CD8-positive, alpha-beta memory T cell (primary cell): ENCODE measurements at regions not wholly inside any gene's neighbourhood (a gene's known extent, or its start where the extent isn't known, plus 50 kb on each side); places are given as distances from the start of the nearest gene placed in this dataset.

ENCODE experiments used
- CTCF ChIA-PET: fragments of 350-600 bp; sonication (Branson Sonifier 250); formaldehyde crosslinking; loops from one replicate; lab custom pipeline; 2021; ENCODE audit warnings: antibody characterized with exemption; lab: Charles Lee
- POLR2A ChIA-PET: fragments of 350-600 bp; sonication (Branson Sonifier 250); formaldehyde crosslinking; loops from one replicate; lab custom pipeline; 2021; ENCODE audit warnings: antibody characterized with exemption; lab: Charles Lee
- DNase-seq, 5 donors: peaks; one replicate each; pipeline versions ENCODE4 v3.0.0 to v3.0.0-alpha.2; 2020 to 2022; ENCODE audit warnings: mixed read lengths in 1 of 5
- H3K27ac ChIP-seq: one replicate; pipeline ENCODE4 v1.7.0; 2013; ENCODE audit warnings: low read depth, mild to moderate bottlenecking, low read length, moderate library complexity
- H3K27me3 ChIP-seq: 2 replicates; pipeline ENCODE4 v1.7.0; 2013; ENCODE audit warnings: low read length, mild to moderate bottlenecking; ENCODE audit not compliant: insufficient read depth, poor library complexity, severe bottlenecking
- H3K36me3 ChIP-seq: 2 replicates; pipeline ENCODE4 v1.7.0; 2013; ENCODE audit warnings: mild to moderate bottlenecking, low read length, moderate library complexity; ENCODE audit not compliant: insufficient read depth
- H3K4me1 ChIP-seq: 2 replicates; pipeline ENCODE4 v1.7.0; 2013; ENCODE audit warnings: mild to moderate bottlenecking, low read length, moderate library complexity; ENCODE audit not compliant: insufficient read depth
- H3K4me3 ChIP-seq: 2 replicates; pipeline ENCODE4 v1.7.0; 2013; ENCODE audit warnings: mild to moderate bottlenecking, low read length
- H3K9me3 ChIP-seq: 2 replicates; pipeline ENCODE4 v1.7.0; 2013; ENCODE audit warnings: mild to moderate bottlenecking, low read length
- H3K27ac Mint-ChIP-seq, 8 donors: one replicate each; pipeline ENCODE4 v1.8.0; 2020 to 2021; ENCODE audit warnings: mixed read lengths in 8 of 8, mild to moderate bottlenecking in 6 of 8, inconsistent platforms in 3 of 8, moderate library complexity in 3 of 8
- H3K27me3 Mint-ChIP-seq, 2 donors: one replicate each; pipeline ENCODE4 v1.8.0; 2020 to 2021; ENCODE audit warnings: mixed read lengths in 2 of 2, mild to moderate bottlenecking in 1 of 2, moderate library complexity in 1 of 2
- H3K36me3 Mint-ChIP-seq, 3 donors: one replicate each; pipeline ENCODE4 v1.8.0; 2020 to 2021; ENCODE audit warnings: mixed read lengths in 3 of 3, inconsistent platforms in 1 of 3, mild to moderate bottlenecking in 1 of 3
- H3K4me1 Mint-ChIP-seq, 3 donors: one replicate each; pipeline ENCODE4 v1.8.0; 2020 to 2021; ENCODE audit warnings: mixed read lengths in 3 of 3, inconsistent platforms in 1 of 3, mild to moderate bottlenecking in 1 of 3
- H3K4me3 Mint-ChIP-seq, 7 donors: one replicate each; pipeline ENCODE4 v1.8.0; 2020 to 2021; ENCODE audit warnings: mixed read lengths in 7 of 7, mild to moderate bottlenecking in 6 of 7, moderate library complexity in 4 of 7, inconsistent platforms in 2 of 7
- H3K9me3 Mint-ChIP-seq, 5 donors: one replicate each; pipeline ENCODE4 v1.8.0; 2020 to 2022; ENCODE audit warnings: mixed read lengths in 5 of 5, mild to moderate bottlenecking in 3 of 5, moderate library complexity in 2 of 5, inconsistent platforms in 1 of 5

DNA sequence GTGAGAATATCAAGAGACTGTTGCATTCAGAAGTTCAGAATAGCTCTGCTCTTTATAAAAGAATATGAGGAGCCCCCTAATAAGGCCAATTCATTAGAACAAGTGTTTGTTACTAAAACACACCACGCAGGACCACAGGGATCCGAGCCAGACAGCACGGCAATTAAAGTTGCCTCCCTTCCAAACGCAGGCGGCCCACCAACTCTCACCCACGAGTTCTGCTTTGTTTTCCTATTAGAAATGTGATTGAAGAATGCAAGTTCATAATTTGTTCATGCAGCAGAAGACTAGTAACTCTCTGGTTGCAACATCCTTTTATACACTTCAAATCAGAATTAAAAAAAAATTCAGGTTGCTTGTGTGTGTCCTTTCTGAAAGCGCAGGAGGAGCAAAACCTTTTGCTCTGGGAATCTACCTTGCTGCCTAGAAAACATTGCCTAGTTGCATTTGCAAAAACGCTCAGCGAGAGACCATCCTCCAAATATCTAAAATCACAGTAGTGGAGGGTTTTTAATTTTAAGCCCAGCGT is 1044.1 kb upstream of the NR2F2 start:
- no peaks in the 10 kb centered on the region for H3K36me3 ChIP-seq
- Mint-ChIP-seq H3K36me3 (no peaks in the 10 kb centered on the region), H3K4me3 (no peak overlapping the region), H3K4me1 (peaks cover 10 to 17% (median 14%) of the 10 kb centered on the region in 3 donors), H3K9me3 (no peaks in the 10 kb centered on the region), H3K27me3 (peaks cover 8 to 13% of the 10 kb centered on the region in 2 donors), H3K27ac (no peak overlapping the region)
- peaks cover 5% of the 10 kb centered on the region for H3K4me1 ChIP-seq
- ChIA-PET CTCF (no interaction called here), POLR2A (no interaction called here)
- no peak for DNase-seq
- H3K4me3 ChIP-seq: no peak overlapping the region
- H3K9me3 ChIP-seq: no peaks in the 10 kb centered on the region
- no peak overlapping the region for H3K27ac ChIP-seq
- H3K27me3 ChIP-seq: no peaks in the 10 kb centered on the region

DNA sequence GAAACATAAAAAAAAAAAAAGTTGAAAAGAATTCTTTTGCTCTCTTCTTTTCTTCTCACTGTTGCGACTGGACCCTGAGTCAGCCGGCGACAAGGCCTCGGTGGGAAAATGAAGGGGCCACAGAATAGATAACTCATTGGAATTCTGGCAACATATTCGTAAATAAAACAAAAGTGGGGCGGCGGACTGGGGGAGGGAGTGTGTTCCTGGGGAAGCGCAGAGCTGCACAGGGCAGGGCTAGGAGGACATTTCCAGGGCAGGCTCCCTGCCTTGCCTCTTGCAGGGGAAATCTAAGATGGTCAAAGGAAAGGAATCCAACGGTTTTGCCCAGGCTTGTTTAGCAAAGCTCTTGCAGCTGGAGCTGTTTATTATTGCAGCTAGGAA is 1042.8 kb upstream of the NR2F2 start:
- H3K27me3 ChIP-seq: no peaks in the 10 kb centered on the region
- no peak overlapping the region for H3K4me3 ChIP-seq
- no peak overlapping the region for H3K27ac Mint-ChIP-seq
- CTCF ChIA-PET: no interaction called here
- no peaks in the 10 kb centered on the region for H3K9me3 Mint-ChIP-seq
- peaks cover 10 to 17% (median 14%) of the 10 kb centered on the region in 3 donors for H3K4me1 Mint-ChIP-seq
- no peak overlapping the region for H3K27ac ChIP-seq
- no peaks in the 10 kb centered on the region for H3K36me3 ChIP-seq
- H3K36me3 Mint-ChIP-seq: no peaks in the 10 kb centered on the region
- DNase-seq: no peak
- peaks cover 13 to 17% of the 10 kb centered on the region in 2 donors for H3K27me3 Mint-ChIP-seq
- H3K9me3 ChIP-seq: no peaks in the 10 kb centered on the region
- POLR2A ChIA-PET: no interaction called here
- no peak overlapping the region for H3K4me3 Mint-ChIP-seq
- H3K4me1 ChIP-seq: peaks cover 5% of the 10 kb centered on the region

DNA sequence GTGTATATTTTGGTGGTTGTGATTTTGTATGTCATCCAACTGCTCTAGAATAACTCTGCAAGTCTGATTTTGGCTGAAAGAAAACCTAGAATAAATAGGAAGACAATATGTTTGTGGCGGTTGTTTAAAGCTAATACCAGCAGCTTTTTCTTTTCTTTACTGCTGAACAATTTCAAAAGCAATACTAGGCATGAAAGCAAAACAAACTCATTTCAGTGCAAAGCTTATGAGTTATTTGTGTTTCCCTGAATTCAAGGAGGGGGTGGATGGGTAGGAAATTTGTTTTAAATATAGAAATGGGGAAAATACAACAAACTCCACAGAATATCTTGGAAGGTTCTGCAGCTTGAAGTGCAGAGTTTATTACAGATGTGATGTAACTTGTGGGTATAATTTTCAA is 1041.9 kb upstream of the NR2F2 start:
- POLR2A ChIA-PET: no interaction called here
- Histone ChIP-seq H3K4me1 (peaks cover 5% of the 10 kb centered on the region), H3K27ac (no peak overlapping the region), H3K9me3 (no peaks in the 10 kb centered on the region), H3K36me3 (no peaks in the 10 kb centered on the region), H3K27me3 (no peaks in the 10 kb centered on the region), H3K4me3 (no peak overlapping the region)
- Mint-ChIP-seq H3K36me3 (no peaks in the 10 kb centered on the region), H3K27ac (no peak overlapping the region), H3K9me3 (no peaks in the 10 kb centered on the region), H3K4me1 (peaks cover 10 to 17% (median 14%) of the 10 kb centered on the region in 3 donors), H3K4me3 (no peak overlapping the region), H3K27me3 (peaks cover 13 to 23% of the 10 kb centered on the region in 2 donors)
- CTCF ChIA-PET: interaction anchor here (1.0 kb wide), 1 partner anchor 20 kb away, joined by 4 read pairs; no protein-coding TSS in a partner anchor
- DNase-seq: no peak

DNA sequence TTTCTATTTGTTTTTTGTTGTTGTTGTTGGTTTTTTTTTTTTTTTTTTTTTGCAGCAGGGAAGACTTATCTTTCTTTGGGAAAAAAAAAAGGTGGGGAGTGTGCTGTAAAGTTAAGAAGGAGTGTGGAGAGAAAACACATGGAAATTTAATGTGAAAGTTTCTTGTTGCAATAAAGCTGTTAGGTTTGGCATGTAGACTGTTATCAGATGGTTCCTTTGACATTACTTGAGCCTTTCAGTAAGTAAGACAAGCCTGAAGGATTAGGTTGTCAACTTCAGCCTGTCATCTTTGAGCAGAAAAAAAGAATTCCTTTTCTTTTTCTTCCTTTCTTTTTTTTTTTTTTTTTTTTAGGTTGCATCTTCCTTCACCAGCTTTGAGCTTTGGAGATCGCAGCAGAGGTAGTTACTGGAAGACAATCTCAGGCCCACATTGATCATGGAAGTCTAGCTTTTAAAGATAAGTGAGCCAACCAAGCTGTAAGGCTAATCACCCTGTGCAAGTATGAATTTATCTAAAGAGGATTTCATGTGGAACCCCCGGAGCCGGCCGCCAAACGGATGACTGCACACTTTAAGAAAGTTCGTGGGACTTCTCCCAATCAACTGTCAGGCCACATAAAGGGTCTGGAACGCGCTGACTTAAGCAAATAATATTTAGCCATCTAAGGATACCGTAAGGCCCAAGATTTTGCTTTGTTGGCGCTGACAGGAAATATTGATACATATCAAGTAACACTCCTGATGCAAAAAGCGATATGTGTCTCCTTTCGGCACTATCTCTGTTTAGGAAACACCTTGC is 1040.1 kb upstream of the NR2F2 start:
- Histone ChIP-seq H3K4me1 (no peaks in the 10 kb centered on the region), H3K27me3 (no peaks in the 10 kb centered on the region), H3K9me3 (no peaks in the 10 kb centered on the region), H3K4me3 (no peak overlapping the region), H3K27ac (no peak overlapping the region), H3K36me3 (no peaks in the 10 kb centered on the region)
- H3K27ac Mint-ChIP-seq: no peak overlapping the region
- ChIA-PET CTCF (no interaction called here), POLR2A (interaction anchor here (0.6 kb wide), 1 partner anchor 266 kb away, joined by 6 read pairs; no protein-coding TSS in a partner anchor)
- H3K36me3 Mint-ChIP-seq: no peaks in the 10 kb centered on the region
- H3K4me1 Mint-ChIP-seq: peaks cover 1 to 6% (median 3%) of the 10 kb centered on the region in 3 donors
- no peaks in the 10 kb centered on the region for H3K9me3 Mint-ChIP-seq
- peaks cover 18 to 34% of the 10 kb centered on the region in 2 donors for H3K27me3 Mint-ChIP-seq
- no peak overlapping the region for H3K4me3 Mint-ChIP-seq
- no peak for DNase-seq

DNA sequence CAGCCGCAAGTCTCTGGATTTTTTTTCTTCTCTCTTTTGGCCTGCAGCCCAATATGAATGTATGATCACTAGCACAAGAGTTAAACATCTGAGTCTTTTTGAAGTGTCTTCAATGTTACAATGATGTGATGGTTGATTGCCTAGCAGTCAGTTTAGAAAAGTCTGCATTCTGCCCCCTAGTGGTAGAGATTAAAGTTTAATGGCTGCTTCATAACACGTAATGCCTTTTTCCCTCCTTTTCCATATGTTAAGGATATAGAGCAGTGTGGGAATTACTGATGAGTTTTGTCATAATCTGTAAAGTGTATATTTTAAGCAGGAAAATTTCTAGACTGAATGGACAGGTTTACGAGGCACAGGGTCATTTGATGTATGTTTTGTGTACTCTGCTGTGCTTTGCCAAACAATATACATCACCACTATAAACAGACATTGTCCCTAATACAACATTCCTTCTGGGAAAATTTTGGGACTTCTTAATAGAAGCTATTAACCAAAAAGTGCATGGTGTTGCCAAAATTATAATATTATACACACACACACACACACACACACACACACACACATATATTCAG is 1038.5 kb upstream of the NR2F2 start:
- no peak overlapping the region for H3K27ac ChIP-seq
- no peaks in the 10 kb centered on the region for H3K9me3 ChIP-seq
- peaks cover 19 to 49% of the 10 kb centered on the region in 2 donors for H3K27me3 Mint-ChIP-seq
- DNase-seq: no peak
- no peaks in the 10 kb centered on the region for H3K36me3 ChIP-seq
- no peaks in the 10 kb centered on the region for H3K9me3 Mint-ChIP-seq
- H3K4me1 ChIP-seq: no peaks in the 10 kb centered on the region
- POLR2A ChIA-PET: no interaction called here
- CTCF ChIA-PET: no interaction called here
- no peaks in the 10 kb centered on the region for H3K27me3 ChIP-seq
- H3K27ac Mint-ChIP-seq: no peak overlapping the region
- no peaks in the 10 kb centered on the region for H3K36me3 Mint-ChIP-seq
- H3K4me1 Mint-ChIP-seq: no peaks in the 10 kb centered on the region
- no peak overlapping the region for H3K4me3 Mint-ChIP-seq
- H3K4me3 ChIP-seq: no peak overlapping the region

DNA sequence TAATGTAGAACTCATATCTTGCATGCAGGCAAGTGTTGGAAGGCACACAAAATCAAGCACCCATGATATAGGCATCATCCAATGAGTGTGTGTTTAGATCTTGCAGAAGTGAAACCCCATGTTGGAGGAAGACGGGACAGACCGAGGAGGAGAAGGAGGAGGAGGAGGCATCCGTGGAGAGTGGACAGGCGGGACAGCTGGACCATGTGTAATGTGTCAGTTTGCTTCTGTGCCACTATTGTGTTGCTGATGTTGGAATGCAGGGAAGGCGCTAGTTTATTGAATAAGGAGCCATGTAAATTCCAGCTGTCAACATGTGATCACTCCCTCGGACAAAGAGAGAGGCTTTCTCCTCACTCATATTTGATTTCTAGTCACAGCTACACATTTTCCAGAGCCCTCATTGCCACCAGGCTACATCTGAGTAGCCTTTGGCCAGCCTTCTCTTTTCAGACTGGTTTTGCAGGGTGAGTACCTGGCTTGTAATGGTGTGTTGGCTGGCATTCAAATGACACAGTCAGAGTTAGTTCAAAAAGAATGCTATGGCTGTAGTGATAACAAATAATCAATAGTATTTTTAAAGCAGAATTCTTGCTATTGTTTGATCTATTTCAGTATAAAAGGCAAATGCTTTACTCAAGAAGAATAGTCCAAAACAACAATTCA is 1037.6 kb upstream of the NR2F2 start:
- no peak overlapping the region for H3K4me3 ChIP-seq
- ChIA-PET CTCF (no interaction called here), POLR2A (no interaction called here)
- H3K27me3 ChIP-seq: no peaks in the 10 kb centered on the region
- H3K27ac Mint-ChIP-seq: no peak overlapping the region
- no peaks in the 10 kb centered on the region for H3K9me3 ChIP-seq
- no peak overlapping the region for H3K27ac ChIP-seq
- no peaks in the 10 kb centered on the region for H3K4me1 ChIP-seq
- no peak for DNase-seq
- no peak overlapping the region for H3K4me3 Mint-ChIP-seq
- no peaks in the 10 kb centered on the region for H3K4me1 Mint-ChIP-seq
- peaks cover 17 to 57% of the 10 kb centered on the region in 2 donors for H3K27me3 Mint-ChIP-seq
- no peaks in the 10 kb centered on the region for H3K36me3 Mint-ChIP-seq
- H3K9me3 Mint-ChIP-seq: no peaks in the 10 kb centered on the region
- no peaks in the 10 kb centered on the region for H3K36me3 ChIP-seq

DNA sequence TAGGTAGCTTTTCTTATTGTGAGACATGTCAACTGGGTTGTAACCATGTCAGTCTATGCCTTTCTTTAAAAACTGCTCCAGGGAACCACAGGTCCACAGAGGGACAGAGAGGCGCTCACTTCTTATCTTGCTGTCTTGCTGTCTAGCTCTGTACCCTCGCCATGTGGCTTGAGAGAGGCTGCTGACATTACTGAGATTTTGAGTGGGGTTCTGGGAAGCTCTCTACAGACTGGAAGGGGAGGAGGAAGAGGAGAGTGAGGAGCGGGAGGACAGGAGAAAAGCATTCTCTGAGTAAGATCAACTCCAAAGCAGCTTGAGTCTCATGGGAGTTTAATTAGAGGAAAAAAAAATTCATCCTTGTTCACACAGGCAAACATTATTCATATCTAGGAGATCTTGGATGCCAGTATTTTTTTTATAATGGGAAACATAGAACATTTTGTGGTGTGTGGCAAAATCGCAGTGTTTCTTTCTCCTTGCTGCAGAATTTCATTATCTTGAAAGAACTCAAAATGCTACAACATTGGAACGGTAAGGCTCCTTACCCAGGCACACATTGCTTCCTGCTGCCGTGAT is 1037.0 kb upstream of the NR2F2 start:
- POLR2A ChIA-PET: no interaction called here
- Mint-ChIP-seq H3K9me3 (no peaks in the 10 kb centered on the region), H3K27me3 (peaks cover 17 to 53% of the 10 kb centered on the region in 2 donors), H3K4me3 (no peak overlapping the region), H3K4me1 (peaks cover 0 to 3% (median under 1%) of the 10 kb centered on the region in 3 donors), H3K27ac (peak overlapping the region in 1 of 8 donors; percentile 31), H3K36me3 (no peaks in the 10 kb centered on the region)
- Histone ChIP-seq H3K4me1 (no peaks in the 10 kb centered on the region), H3K27ac (no peak overlapping the region), H3K9me3 (no peaks in the 10 kb centered on the region), H3K27me3 (no peaks in the 10 kb centered on the region), H3K36me3 (no peaks in the 10 kb centered on the region), H3K4me3 (no peak overlapping the region)
- CTCF ChIA-PET: no interaction called here
- DNase-seq: no peak
